H1 (cell line): ENCODE measurements at regions not wholly inside any gene's neighbourhood (a gene's known extent, or its start where the extent isn't known, plus 50 kb on each side); places are given as distances from the start of the nearest gene placed in this dataset.

Experiments used
- CTCF ChIA-PET: fragments of 300-600 bp; sonication (Branson Sonifier 250); formaldehyde crosslinking; loops from one replicate; lab custom pipeline; 2021; ENCODE audit not compliant: partially characterized antibody; lab: Charles Lee
- POLR2A ChIA-PET: fragments of 300-600 bp; sonication (Branson Sonifier 250); formaldehyde crosslinking; loops from one replicate; lab custom pipeline; 2021; ENCODE audit warnings: inconsistent platforms; ENCODE audit not compliant: partially characterized antibody; lab: Charles Lee
- DNase-seq, 2 experiments: peaks; one replicate each; pipeline versions ENCODE4 v3.0.0 to v3.0.0-alpha.2; 2010 to 2022; ENCODE audit warnings: low spot score in 2 of 2, low read depth in 1 of 2, mixed read lengths in 1 of 2
- FAIRE-seq: peaks from 2 replicates; lab custom pipeline; 2011; peaks lifted over from hg19 to GRCh38; lab: Jason Lieb, UNC
- H2AFZ ChIP-seq: 2 replicates; pipeline ENCODE4 v1.8.1; 2012; ENCODE audit warnings: low read length, inconsistent platforms
- H2AK5ac ChIP-seq: 2 replicates; pipeline ENCODE4 v1.6.1; 2013; ENCODE audit warnings: low read depth, low read length
- H2BK120ac ChIP-seq: replicated peaks from 2 replicates; pipeline ENCODE3; 2013; ENCODE audit warnings: low read depth, low read length, inconsistent platforms
- H2BK12ac ChIP-seq: 2 replicates; pipeline ENCODE4 v1.6.1; 2013; ENCODE audit warnings: low read depth, low read length
- H2BK15ac ChIP-seq: 2 replicates; pipeline ENCODE4 v1.6.1; 2013; ENCODE audit warnings: low read length
- H2BK20ac ChIP-seq: 2 replicates; pipeline ENCODE4 v1.6.1; 2013; ENCODE audit warnings: low read length
- H2BK5ac ChIP-seq: 2 replicates; pipeline ENCODE4 v1.6.1; 2013; ENCODE audit warnings: low read depth, low read length
- H3K14ac ChIP-seq: 2 replicates; pipeline ENCODE4 v1.6.1; 2013; ENCODE audit warnings: inconsistent platforms; ENCODE audit not compliant: insufficient read length
- H3K18ac ChIP-seq: 2 replicates; pipeline ENCODE4 v1.6.1; 2013; ENCODE audit warnings: low read length; ENCODE audit errors: extremely low read depth
- H3K23ac ChIP-seq: 2 replicates; pipeline ENCODE4 v1.6.1; 2013; ENCODE audit warnings: inconsistent platforms; ENCODE audit not compliant: insufficient read length
- H3K23me2 ChIP-seq: 2 replicates; pipeline ENCODE4 v1.6.1; 2013; ENCODE audit warnings: low read depth, low read length
- H3K27ac ChIP-seq: 2 replicates; pipeline ENCODE4 v1.6.1; 2011; ENCODE audit warnings: low read depth, low read length, inconsistent platforms
- H3K27me3 ChIP-seq, 4 experiments: replicated peaks in 1 of 4; 1 replicate in 1 of 4; 2 replicates in 3 of 4; pipeline versions ENCODE4 v1.6.1 to v1.8.1; 2011 to 2013; ENCODE audit warnings: low read length in 3 of 4, mild to moderate bottlenecking in 3 of 4, inconsistent platforms in 2 of 4, mixed read lengths in 2 of 4, moderate library complexity in 1 of 4; ENCODE audit not compliant: control insufficient read depth in 3 of 4, insufficient read depth in 3 of 4; ENCODE audit errors: extremely low read depth in 1 of 4
- H3K36me3 ChIP-seq, 4 experiments: 2 replicates each; pipeline versions ENCODE4 v1.6.1 to v1.8.1; 2011 to 2013; ENCODE audit warnings: mild to moderate bottlenecking in 4 of 4, low read length in 3 of 4, moderate library complexity in 2 of 4, control low read depth in 1 of 4, inconsistent platforms in 1 of 4; ENCODE audit not compliant: insufficient read depth in 4 of 4, control insufficient read depth in 2 of 4
- H3K4ac ChIP-seq: replicated peaks from 2 replicates; pipeline ENCODE3; 2013; ENCODE audit warnings: low read length, low read depth, mixed read lengths, inconsistent platforms; ENCODE audit not compliant: insufficient read length
- H3K4me1 ChIP-seq, 4 experiments: replicated peaks in 1 of 4; 1 replicate in 1 of 4; 2 replicates in 3 of 4; pipeline versions ENCODE4 v1.6.1 to v1.8.1; 2011 to 2013; ENCODE audit warnings: low read length in 3 of 4, inconsistent platforms in 2 of 4, mixed read lengths in 1 of 4; ENCODE audit not compliant: insufficient read depth in 4 of 4, control insufficient read depth in 3 of 4
- H3K4me2 ChIP-seq, 2 experiments: 2 replicates each; pipeline versions ENCODE4 v1.6.1 to v1.8.1; 2011 to 2013; ENCODE audit warnings: low read depth in 2 of 2, low read length in 2 of 2, control low read depth in 1 of 2, inconsistent platforms in 1 of 2, mild to moderate bottlenecking in 1 of 2; ENCODE audit not compliant: insufficient read depth in 1 of 2
- H3K4me3 ChIP-seq, 4 experiments: fragments of 200-600, 300-600 bp in 1 of 4; sonication (generic), shearing (Covaris generic), sonication (Bioruptor Twin) in 1 of 4; 2 replicates each; pipeline versions ENCODE4 v1.5.1 to v1.8.1; 2011 to 2016; ENCODE audit warnings: low read length in 4 of 4, low read depth in 3 of 4, control low read depth in 2 of 4, inconsistent platforms in 2 of 4, mild to moderate bottlenecking in 2 of 4, mixed read lengths in 1 of 4, moderate library complexity in 1 of 4; ENCODE audit not compliant: insufficient read depth in 2 of 4; ENCODE audit errors: extremely low read depth in 1 of 4
- H3K56ac ChIP-seq: replicated peaks from 2 replicates; pipeline ENCODE3; 2013; ENCODE audit warnings: low read depth, mild to moderate bottlenecking, mixed read lengths, low read length, inconsistent platforms; ENCODE audit not compliant: insufficient read length
- H3K79me1 ChIP-seq: 2 replicates; pipeline ENCODE4 v1.6.1; 2013; ENCODE audit warnings: low read depth, low read length, control low read depth
- H3K79me2 ChIP-seq, 2 experiments: 2 replicates each; pipeline versions ENCODE4 v1.6.1 to v1.8.1; 2012 to 2013; ENCODE audit warnings: low read length in 2 of 2, mild to moderate bottlenecking in 2 of 2, inconsistent platforms in 1 of 2; ENCODE audit not compliant: insufficient read depth in 2 of 2, control insufficient read depth in 1 of 2
- H3K9ac ChIP-seq, 4 experiments: replicated peaks in 1 of 4; 1 replicate in 1 of 4; 2 replicates in 3 of 4; pipeline versions ENCODE4 v1.6.1 to v1.8.1; 2011 to 2013; ENCODE audit warnings: low read depth in 3 of 4, low read length in 3 of 4, control low read depth in 2 of 4, mild to moderate bottlenecking in 2 of 4, moderate library complexity in 2 of 4, inconsistent platforms in 1 of 4; ENCODE audit errors: extremely low read depth in 1 of 4
- H3K9me3 ChIP-seq, 2 experiments: 2 replicates each; pipeline versions ENCODE4 v1.6.1 to v1.8.1; 2012 to 2013; ENCODE audit warnings: mild to moderate bottlenecking in 2 of 2, moderate library complexity in 2 of 2, control low read depth in 1 of 2, inconsistent platforms in 1 of 2, low read depth in 1 of 2, low read length in 1 of 2, mixed read lengths in 1 of 2; ENCODE audit not compliant: insufficient read depth in 2 of 2
- H4K20me1 ChIP-seq, 2 experiments: replicated peaks in 1 of 2; 2 replicates each; pipeline versions ENCODE3 to v1.8.1; 2011 to 2013; ENCODE audit warnings: inconsistent platforms in 2 of 2, low read length in 2 of 2, mild to moderate bottlenecking in 1 of 2; ENCODE audit not compliant: insufficient read depth in 2 of 2, control insufficient read depth in 1 of 2
- H4K5ac ChIP-seq: 2 replicates; pipeline ENCODE4 v1.6.1; 2013; ENCODE audit warnings: low read length, low read depth, mixed read lengths, inconsistent platforms; ENCODE audit not compliant: insufficient read length
- H4K8ac ChIP-seq: 2 replicates; pipeline ENCODE4 v1.8.0; 2013; ENCODE audit warnings: mild to moderate bottlenecking, moderate library complexity, low read length, inconsistent platforms; ENCODE audit not compliant: insufficient read depth; ENCODE audit errors: extremely low read depth
- H4K91ac ChIP-seq: replicated peaks from 2 replicates; pipeline ENCODE3; 2013; ENCODE audit warnings: low read length, mixed read lengths, inconsistent platforms; ENCODE audit not compliant: insufficient read length
- WGBS, 2 experiments: shearing (Covaris generic) in 1 of 2; methylation state at CpG; one replicate each; pipeline versions ENCODE4 v1.1.6 to v1.1.7; 2013 to 2015; ENCODE audit warnings: low lambda C conversion rate in 2 of 2, mixed read lengths in 2 of 2, inconsistent platforms in 1 of 2, low coverage in 1 of 2, missing lambda C conversion rate in 1 of 2; ENCODE audit not compliant: insufficient replicate concordance in 2 of 2, insufficient coverage in 1 of 2, insufficient read length in 1 of 2; ENCODE audit errors: extremely low coverage in 1 of 2, missing lambda C conversion rate in 1 of 2; 5-methylcytosine and 5-hydroxymethylcytosine counted together

- H2BK5ac ChIP-seq: no peak overlapping the region
- H3K79me2 ChIP-seq: no peaks in the 10 kb centered on the region
- H3K14ac ChIP-seq: no peak overlapping the region
- H3K27me3 ChIP-seq: peaks cover 0 to 2% (median 0%) of the 10 kb centered on the region in 4 experiments; a peak in 3 of 7 replicates
- no peaks in the 10 kb centered on the region for H3K36me3 ChIP-seq
- no peak for DNase-seq
- ChIA-PET POLR2A (interaction anchor here (1.3 kb wide), 1 partner anchor 10 kb away, joined by 4 read pairs; no protein-coding TSS in a partner anchor), CTCF (interaction anchor here (0.6 to 1.0 kb wide), 2 partner anchors 37 to 88 kb away, joined by 3 read pairs; no protein-coding TSS in a partner anchor)
- no peak overlapping the region for H2BK15ac ChIP-seq
- H4K91ac ChIP-seq: no peak overlapping the region
- 84% methylated on average over 3 of the region's 3 CpGs; no CpG with 5 or more reads in 1 of the 2 experiments for WGBS, 2 experiments
- no peak overlapping the region for H3K4me2 ChIP-seq
- H4K20me1 ChIP-seq: no peaks in the 10 kb centered on the region
- H3K23me2 ChIP-seq: no peaks in the 10 kb centered on the region; the same call in 1 of the 2 replicates
- no peak overlapping the region for H2BK12ac ChIP-seq
- no peak overlapping the region for H3K56ac ChIP-seq
- H2AK5ac ChIP-seq: no peak overlapping the region
- no peak overlapping the region for H3K4ac ChIP-seq
- no peak overlapping the region for H3K18ac ChIP-seq
- no peaks in the 10 kb centered on the region for H3K9me3 ChIP-seq
- H3K4me3 ChIP-seq: no peak overlapping the region
- no peak overlapping the region for H2AFZ ChIP-seq
- H3K79me1 ChIP-seq: no peaks in the 10 kb centered on the region
- H3K9ac ChIP-seq: no peak overlapping the region
- no peak overlapping the region for H3K23ac ChIP-seq
- no peak overlapping the region for H2BK20ac ChIP-seq
- no peak overlapping the region for H4K8ac ChIP-seq
- peaks cover 0 to 7% (median 2%) of the 10 kb centered on the region in 4 experiments; a peak in 3 of 7 replicates for H3K4me1 ChIP-seq
- no peak overlapping the region for H2BK120ac ChIP-seq
- FAIRE-seq: no peak
- H3K27ac ChIP-seq: no peak overlapping the region
- no peak overlapping the region for H4K5ac ChIP-seq
These were observed 184.1 kb upstream of the RPH3A start for GRCh38 chr12:112607427-112607826.
